NT2/D1 (cell line): ENCODE measurements at regions not wholly inside any gene's neighbourhood (a gene's known extent, or its start where the extent isn't known, plus 50 kb on each side); places are given as distances from the start of the nearest gene placed in this dataset.

Source experiments
- SUZ12 ChIP-seq: IDR thresholded peaks from 2 replicates; pipeline ENCODE4 v1.6.1; 2011; ENCODE audit not compliant: insufficient read length, insufficient read depth; ENCODE audit errors: extremely low read depth
- YY1 ChIP-seq: IDR thresholded peaks from 2 replicates; pipeline ENCODE4 v1.6.1; 2011; ENCODE audit not compliant: insufficient read length, insufficient read depth
- ZNF274 ChIP-seq: IDR thresholded peaks from 2 replicates; pipeline ENCODE4 v1.6.1; 2011; ENCODE audit warnings: mild to moderate bottlenecking, low read depth, low read length

- TF ChIP-seq SUZ12: no peak
- no peak for TF ChIP-seq YY1
- TF ChIP-seq ZNF274: no peak
Measured at GRCh38 chr2:155600296-155600695, 732.2 kb downstream of the NR4A2 start.
